ENCODE measurements at regions not wholly inside any gene's neighbourhood (a gene's known extent, or its start where the extent isn't known, plus 50 kb on each side); places are given as distances from the start of the nearest gene placed in this dataset.

- Mint-ChIP-seq H3K4me1 (no peaks in the 10 kb centered on the region), H3K4me3 (no peak overlapping the region), H3K27me3 (no peaks in the 10 kb centered on the region), H3K36me3 (ENCODE audit: low read depth) (no peaks in the 10 kb centered on the region), H3K27ac (no peak overlapping the region), H3K9me3 (no peaks in the 10 kb centered on the region)
- ATAC-seq (ENCODE audit: low read depth), result no peak
- intact Hi-C loops (cut with micrococcal nuclease), result no loop called here
- TF ChIP-seq CTCF (IDR thresholded peaks at IDR 0.05), result no peak
- POLR2A ChIA-PET, result no interaction called here
- no peak for DNase-seq
- CTCF ChIA-PET, result interaction anchor here (0.7 kb wide), 1 partner anchor 400 kb away, joined by 3 read pairs; no protein-coding TSS in a partner anchor
Measured at GRCh38 chr9:120071760-120072159, 508.2 kb downstream of the CDK5RAP2 start.

- Mint-ChIP-seq H3K4me3 (no peak overlapping the region), H3K27ac (no peak overlapping the region), H3K27me3 (no peaks in the 10 kb centered on the region), H3K4me1 (no peaks in the 10 kb centered on the region), H3K36me3 (ENCODE audit: low read depth) (no peaks in the 10 kb centered on the region), H3K9me3 (peaks cover 2% of the 10 kb centered on the region)
- CTCF ChIA-PET, result no interaction called here
- intact Hi-C loops (cut with micrococcal nuclease), result no loop called here
- DNase-seq, result no peak
- POLR2A ChIA-PET, result no interaction called here
- no peak for ATAC-seq (ENCODE audit: low read depth)
- no peak for TF ChIP-seq CTCF (IDR thresholded peaks at IDR 0.05)
Measured at GRCh38 chr9:120066315-120066714, 513.7 kb downstream of the CDK5RAP2 start.

- ATAC-seq (ENCODE audit: low read depth), result no peak
- no peaks in the 10 kb centered on the region for H3K27me3 Mint-ChIP-seq
- H3K27ac Mint-ChIP-seq, result no peak overlapping the region
Measured at GRCh38 chr9:120065151-120065550, 514.8 kb downstream of the CDK5RAP2 start.

GRCh38 chr9:120045011-120045410, 535.0 kb downstream of the CDK5RAP2 start:
- Mint-ChIP-seq H3K4me3 (no peak overlapping the region), H3K4me1 (no peaks in the 10 kb centered on the region), H3K36me3 (ENCODE audit: low read depth) (no peaks in the 10 kb centered on the region), H3K9me3 (no peaks in the 10 kb centered on the region), H3K27me3 (no peaks in the 10 kb centered on the region), H3K27ac (no peak overlapping the region)
- no peak for TF ChIP-seq CTCF (IDR thresholded peaks at IDR 0.05)
- ATAC-seq (ENCODE audit: low read depth) (no peak), DNase-seq (no peak)
- CTCF ChIA-PET, result no interaction called here
- POLR2A ChIA-PET, result no interaction called here
- intact Hi-C loops (cut with micrococcal nuclease), result no loop called here

More at GRCh38 chr9:120065151-120065550, 514.8 kb downstream of the CDK5RAP2 start:
- ChIA-PET CTCF (no interaction called here), POLR2A (no interaction called here)
- intact Hi-C loops (cut with micrococcal nuclease), result no loop called here
- H3K4me1 Mint-ChIP-seq, result no peaks in the 10 kb centered on the region
- TF ChIP-seq CTCF (IDR thresholded peaks at IDR 0.05), result no peak
- H3K9me3 Mint-ChIP-seq, result peaks cover 2% of the 10 kb centered on the region
- no peaks in the 10 kb centered on the region for H3K36me3 Mint-ChIP-seq (ENCODE audit: low read depth)
- no peak for DNase-seq
- H3K4me3 Mint-ChIP-seq, result no peak overlapping the region

- Mint-ChIP-seq H3K9me3 (no peaks in the 10 kb centered on the region), H3K27ac (no peak overlapping the region), H3K36me3 (ENCODE audit: low read depth) (no peaks in the 10 kb centered on the region), H3K4me3 (no peak overlapping the region), H3K4me1 (no peaks in the 10 kb centered on the region), H3K27me3 (no peaks in the 10 kb centered on the region)
- ChIA-PET CTCF (no interaction called here), POLR2A (no interaction called here)
- ATAC-seq (ENCODE audit: low read depth) (no peak), DNase-seq (no peak)
- intact Hi-C loops (cut with micrococcal nuclease), result no loop called here
- no peak for TF ChIP-seq CTCF (IDR thresholded peaks at IDR 0.05)
Measured at GRCh38 chr9:120043448-120043847, 536.5 kb downstream of the CDK5RAP2 start.

Measured in activated B cell treated with CpG ODN at 0.5 μM for 24 hours (primary cell).